ENCODE measurements at regions not wholly inside any gene's neighbourhood (a gene's known extent, or its start where the extent isn't known, plus 50 kb on each side); places are given as distances from the start of the nearest gene placed in this dataset.

DNA sequence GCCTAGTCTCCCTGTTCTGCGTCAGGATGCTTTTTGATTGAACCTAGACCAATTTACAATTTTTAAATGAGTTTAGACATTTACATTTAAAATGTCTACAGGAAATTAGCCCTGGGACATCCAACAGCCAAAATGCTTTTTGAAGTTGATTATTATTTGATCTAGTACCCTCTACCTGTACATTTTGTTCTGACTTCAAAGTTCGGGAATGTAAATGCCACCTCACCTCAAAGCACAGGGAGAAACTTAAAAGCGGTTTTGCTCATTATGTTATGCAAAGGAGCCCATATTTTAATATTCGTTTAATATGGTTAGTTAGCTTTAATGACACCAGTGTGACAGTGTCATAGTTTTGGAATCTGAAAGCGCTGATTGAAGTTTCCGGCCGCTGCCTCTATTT lies 80.1 kb upstream of the FAM204A start:
- TF ChIP-seq CTCF (IDR thresholded peaks at IDR 0.05; ENCODE audit: low read depth, low read length, missing input control) (no peak), JUND (IDR thresholded peaks at IDR 0.05) (no peak), MAX (IDR thresholded peaks at IDR 0.05) (no peak), ZBTB33 (IDR thresholded peaks at IDR 0.05) (no peak), RXRA (IDR thresholded peaks at IDR 0.05) (no peak), NR2F2 (IDR thresholded peaks at IDR 0.05) (no peak), RAD21 (IDR thresholded peaks at IDR 0.05) (no peak), FOXA1 (IDR thresholded peaks at IDR 0.05) (no peak), YY1 (IDR thresholded peaks at IDR 0.05) (no peak), EGR1 (IDR thresholded peaks at IDR 0.05; ENCODE audit: low read depth in 2 of 2) (no peak)
